Fibroblast of villous mesenchyme (primary cell): ENCODE measurements at regions not wholly inside any gene's neighbourhood (a gene's known extent, or its start where the extent isn't known, plus 50 kb on each side); places are given as distances from the start of the nearest gene placed in this dataset.

Experiments
- DNase-seq: peaks from one replicate; pipeline ENCODE4 v3.0.0-alpha.2; 2010; ENCODE audit warnings: low read depth
- H3K4me3 ChIP-seq: 2 replicates; pipeline ENCODE4 v1.5.1; 2011; ENCODE audit warnings: low read depth, mild to moderate bottlenecking, low read length
- TF ChIP-seq, protein P1 (sequence below): IDR thresholded peaks from 2 replicates; pipeline ENCODE4 v1.5.1; 2012; ENCODE audit warnings: low read depth, mild to moderate bottlenecking, low read length; ENCODE audit not compliant: insufficient read depth

DNA sequence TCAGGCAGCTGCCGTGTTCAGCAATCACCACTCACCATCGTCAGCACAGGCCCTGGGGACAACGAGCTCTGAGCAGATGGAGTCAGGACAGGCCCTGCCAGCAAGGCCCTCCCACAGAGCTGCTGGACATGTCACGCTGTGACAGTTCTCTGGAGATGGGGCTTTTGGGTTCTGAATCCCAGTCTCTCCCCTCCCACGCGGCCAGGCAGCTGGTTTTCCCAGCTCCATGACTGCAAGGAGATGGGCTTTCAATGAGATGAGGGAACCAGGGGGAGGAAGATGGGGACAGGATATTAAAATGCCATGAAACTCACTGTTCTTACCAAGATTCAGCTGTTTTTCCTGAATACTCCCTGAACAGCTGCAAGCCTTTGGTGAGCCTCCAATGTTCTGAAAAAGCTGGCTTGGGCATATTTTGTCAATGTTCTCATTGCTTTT is 305.9 kb downstream of the BRD1 start:
- DNase-seq = no peak
- TF ChIP-seq, protein P1, sequence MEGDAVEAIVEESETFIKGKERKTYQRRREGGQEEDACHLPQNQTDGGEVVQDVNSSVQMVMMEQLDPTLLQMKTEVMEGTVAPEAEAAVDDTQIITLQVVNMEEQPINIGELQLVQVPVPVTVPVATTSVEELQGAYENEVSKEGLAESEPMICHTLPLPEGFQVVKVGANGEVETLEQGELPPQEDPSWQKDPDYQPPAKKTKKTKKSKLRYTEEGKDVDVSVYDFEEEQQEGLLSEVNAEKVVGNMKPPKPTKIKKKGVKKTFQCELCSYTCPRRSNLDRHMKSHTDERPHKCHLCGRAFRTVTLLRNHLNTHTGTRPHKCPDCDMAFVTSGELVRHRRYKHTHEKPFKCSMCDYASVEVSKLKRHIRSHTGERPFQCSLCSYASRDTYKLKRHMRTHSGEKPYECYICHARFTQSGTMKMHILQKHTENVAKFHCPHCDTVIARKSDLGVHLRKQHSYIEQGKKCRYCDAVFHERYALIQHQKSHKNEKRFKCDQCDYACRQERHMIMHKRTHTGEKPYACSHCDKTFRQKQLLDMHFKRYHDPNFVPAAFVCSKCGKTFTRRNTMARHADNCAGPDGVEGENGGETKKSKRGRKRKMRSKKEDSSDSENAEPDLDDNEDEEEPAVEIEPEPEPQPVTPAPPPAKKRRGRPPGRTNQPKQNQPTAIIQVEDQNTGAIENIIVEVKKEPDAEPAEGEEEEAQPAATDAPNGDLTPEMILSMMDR = no peak
- H3K4me3 ChIP-seq = no peak overlapping the region

DNA sequence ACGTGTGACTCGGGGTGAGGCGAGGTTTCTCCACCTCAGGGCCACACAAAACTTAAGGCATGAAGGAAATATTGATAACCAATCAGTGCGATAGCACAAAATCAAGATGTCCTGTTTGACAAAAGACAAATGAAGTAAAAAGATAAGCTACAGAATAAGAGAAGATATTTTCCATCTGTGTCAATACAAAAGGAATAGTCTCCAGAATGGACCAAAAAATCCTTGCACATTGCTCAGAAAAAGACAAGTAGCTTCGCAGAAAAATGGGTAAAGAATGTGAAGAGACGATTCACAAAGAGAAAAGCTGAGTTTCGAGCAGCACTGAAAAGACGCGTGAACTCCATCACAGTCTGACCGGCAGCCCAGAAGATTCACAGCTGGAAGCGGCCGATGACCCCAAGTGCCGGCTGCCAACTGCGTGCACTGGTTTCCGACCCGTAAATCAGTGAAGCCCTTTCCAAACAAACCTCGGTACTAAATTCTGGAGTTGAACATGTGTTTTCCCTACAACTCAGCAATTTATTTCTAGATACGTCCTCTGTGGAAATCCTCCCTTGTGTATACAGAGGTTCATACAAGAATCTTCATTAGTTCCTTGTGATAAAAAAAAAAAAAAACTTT is 308.4 kb downstream of the BRD1 start:
- DNase-seq = no peak
- TF ChIP-seq, protein P1 = no peak
- no peak overlapping the region for H3K4me3 ChIP-seq

DNA sequence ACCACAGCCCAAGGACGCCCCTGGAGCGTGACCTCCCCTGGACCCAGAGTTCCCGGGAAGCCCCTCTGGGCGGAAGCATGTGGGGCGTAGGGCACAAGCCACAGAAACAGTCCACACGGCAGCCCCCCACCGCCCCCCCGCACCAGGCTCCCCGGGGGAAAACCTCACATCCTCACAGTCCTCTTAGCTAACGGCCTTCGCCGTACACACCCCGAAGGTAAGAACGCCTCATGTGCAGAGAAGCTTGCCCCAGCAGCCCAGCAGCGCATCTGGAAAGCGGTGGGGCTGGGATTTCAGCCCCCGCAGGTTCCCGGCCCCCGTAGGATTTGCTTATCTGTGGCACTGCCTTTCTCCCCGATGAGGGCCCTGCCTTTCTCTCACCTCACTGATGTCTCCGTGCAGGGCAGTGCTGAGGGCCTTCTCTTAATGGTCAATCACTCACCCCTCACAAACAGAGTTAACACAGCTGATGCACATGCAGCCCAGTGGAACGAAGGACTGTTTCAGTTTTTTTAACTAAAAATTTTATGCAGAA is 309.2 kb downstream of the BRD1 start:
- DNase-seq = no peak
- TF ChIP-seq, protein P1 = no peak
- H3K4me3 ChIP-seq = no peak overlapping the region

DNA sequence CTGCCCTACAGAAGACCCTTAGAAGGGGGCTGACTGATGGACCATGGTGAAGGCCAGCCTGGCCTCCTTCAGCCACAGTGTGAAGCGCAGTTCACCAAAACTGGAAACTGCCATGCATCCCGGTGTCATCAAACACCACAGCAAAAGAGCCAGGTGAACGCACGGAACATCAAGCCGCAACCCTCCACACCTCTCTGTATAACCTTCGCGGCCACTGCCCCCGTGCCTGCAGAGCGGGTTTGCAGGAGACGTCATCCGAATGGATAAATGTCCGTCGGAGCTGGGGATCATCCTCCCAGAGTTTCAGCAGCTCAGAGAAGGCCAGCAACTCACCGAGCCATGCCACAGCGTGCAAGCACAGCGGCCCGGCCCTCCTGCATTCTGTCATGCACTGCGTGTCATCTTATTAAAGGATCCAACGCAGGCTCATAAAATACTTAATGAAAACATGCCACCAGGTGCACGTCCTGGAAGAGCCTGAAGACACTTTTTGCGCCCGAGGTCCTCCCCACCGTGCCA is 309.9 kb downstream of the BRD1 start:
- TF ChIP-seq, protein P1 = no peak
- no peak for DNase-seq
- no peak overlapping the region for H3K4me3 ChIP-seq

DNA sequence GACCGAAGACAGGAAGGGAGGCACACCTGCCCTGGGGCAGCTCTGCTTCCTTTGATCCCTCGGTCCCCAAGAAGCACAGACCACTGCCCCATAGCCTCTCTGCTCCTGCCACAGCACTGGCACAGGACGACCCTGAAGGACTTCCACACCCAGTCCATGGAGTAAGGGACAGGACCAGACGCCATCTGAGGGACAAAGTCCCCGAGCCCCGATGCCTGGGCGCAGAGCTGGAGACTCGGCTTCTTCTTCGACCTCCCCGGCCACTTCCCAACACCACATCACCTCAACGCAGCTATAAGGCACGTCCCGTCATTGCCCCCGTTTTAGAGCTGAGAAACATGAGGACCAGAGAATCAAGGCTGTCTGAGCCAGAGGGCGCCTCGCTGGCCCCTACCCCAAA is 310.5 kb downstream of the BRD1 start:
- no peak overlapping the region for H3K4me3 ChIP-seq
- TF ChIP-seq, protein P1 = no peak
- no peak for DNase-seq

DNA sequence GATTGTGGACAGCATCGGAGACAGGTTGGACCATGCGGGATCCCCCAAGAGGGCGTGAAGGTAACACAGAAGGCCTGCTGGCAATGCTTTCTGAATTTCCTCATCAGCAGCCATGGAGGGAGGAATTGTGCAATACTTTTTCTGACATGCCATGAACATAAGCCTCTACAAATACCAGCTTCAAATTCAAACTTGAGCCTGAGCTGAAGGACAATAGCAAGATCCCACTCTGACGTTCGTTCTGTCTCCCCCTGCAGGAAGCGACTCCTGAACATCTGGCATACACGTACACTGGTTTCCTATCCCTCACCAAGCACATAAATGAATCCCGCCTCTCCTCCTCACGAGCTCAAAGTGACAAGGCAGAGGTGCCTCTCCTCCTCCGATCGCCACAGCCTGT is 312.2 kb downstream of the BRD1 start:
- no peak overlapping the region for H3K4me3 ChIP-seq
- TF ChIP-seq, protein P1 = no peak
- no peak for DNase-seq
